T47D (cell line): ENCODE measurements at regions not wholly inside any gene's neighbourhood (a gene's known extent, or its start where the extent isn't known, plus 50 kb on each side); places are given as distances from the start of the nearest gene placed in this dataset.
A peak's percentile ranks its signal among the peaks of the same experiment; 100 is the strongest.

Source experiments
- DNase-seq, 2 experiments: peaks; one replicate each; pipeline versions ENCODE4 v3.0.0 to v3.0.0-alpha.2; 2011 to 2012; ENCODE audit warnings: low read depth in 1 of 2, low spot score in 1 of 2
- JUND ChIP-seq: IDR thresholded peaks from 2 replicates; pipeline ENCODE4 v1.6.1; 2012; ENCODE audit warnings: low read depth
- in situ Hi-C: cut with HindIII; loops from 2 replicates; pipeline ENCODE4 v1.10.0; 2016; ENCODE audit warnings: low sequenced_read_pairs, low pct_unique_long_range_greater_than_20kb

GRCh38 chr6:134840086-134840867 is 109.6 kb downstream of the ALDH8A1 start:
- no peak for TF ChIP-seq JUND
- in situ Hi-C loops, result no loop called here
- no peak for DNase-seq

DNA sequence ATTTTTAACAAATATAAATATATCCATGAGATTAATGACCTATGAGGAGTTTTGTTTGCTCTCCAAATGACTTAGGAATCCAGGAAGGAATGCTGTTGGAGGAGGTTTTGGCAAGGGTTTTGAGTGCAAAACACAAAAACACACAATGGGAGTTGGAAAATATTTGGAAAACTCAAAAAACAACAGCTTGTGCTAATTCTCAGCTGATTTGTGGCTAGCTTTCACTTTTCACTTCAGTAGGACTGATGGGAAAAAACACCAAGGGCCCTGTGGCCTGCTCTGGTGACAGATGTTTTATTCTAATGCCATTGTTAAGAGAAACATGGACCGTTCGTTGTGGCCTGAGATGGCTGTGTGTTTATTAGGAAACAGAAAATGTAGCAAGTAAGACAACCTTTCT is 113.9 kb downstream of the ALDH8A1 start:
- TF ChIP-seq JUND, result no peak
- peak in 1 of 2 experiments; percentile 20 for DNase-seq
- in situ Hi-C loops, result no loop called here

GRCh38 chr6:134830940-134831339 is 119.0 kb downstream of the ALDH8A1 start:
- in situ Hi-C loops, result no loop called here
- no peak for DNase-seq

DNA sequence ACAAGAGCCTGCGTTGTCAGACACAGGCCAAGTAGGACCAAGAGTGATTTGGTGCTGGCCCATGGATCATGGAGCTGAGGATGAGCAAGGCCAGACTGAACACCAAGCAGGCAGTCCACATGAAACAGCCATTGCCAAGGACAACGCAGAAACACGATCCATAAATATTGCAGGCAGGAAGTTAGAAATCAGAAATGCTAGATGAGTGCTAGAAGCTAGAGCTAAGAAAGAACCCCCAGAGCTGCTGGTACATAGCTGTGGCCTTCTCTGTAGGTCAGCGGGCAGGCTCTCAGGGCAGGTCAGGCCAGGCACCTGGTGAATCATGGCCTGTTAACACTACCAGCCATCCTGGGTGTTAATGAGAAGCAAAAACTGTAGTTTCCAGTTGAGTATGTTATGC is 119.7 kb downstream of the ALDH8A1 start:
- in situ Hi-C loops, result no loop called here
- TF ChIP-seq JUND, result no peak
- no peak for DNase-seq

More at GRCh38 chr6:134830940-134831339, 119.0 kb downstream of the ALDH8A1 start:
- TF ChIP-seq JUND, result no peak

- in situ Hi-C loops, result no loop called here
- no peak for DNase-seq
- no peak for TF ChIP-seq JUND
Observed at GRCh38 chr6:134828641-134829040, 121.3 kb downstream of the ALDH8A1 start.

- in situ Hi-C loops, result no loop called here
- no peak for DNase-seq
- TF ChIP-seq JUND, result no peak
Observed at GRCh38 chr6:134826889-134827737, 122.8 kb downstream of the ALDH8A1 start.

- no peak for TF ChIP-seq JUND
- in situ Hi-C loops, result no loop called here
- no peak for DNase-seq
Observed at GRCh38 chr6:134823710-134824034, 126.2 kb downstream of the ALDH8A1 start.

GRCh38 chr6:134822920-134823709 is 126.8 kb downstream of the ALDH8A1 start:
- in situ Hi-C loops, result no loop called here
- DNase-seq, result peak; percentile 37 to 80
- TF ChIP-seq JUND, result no peak

- DNase-seq, result no peak
- no peak for TF ChIP-seq JUND
- in situ Hi-C loops, result no loop called here
Observed at GRCh38 chr6:134821928-134822864, 127.7 kb downstream of the ALDH8A1 start.

GRCh38 chr6:134821397-134821796 is 128.5 kb downstream of the ALDH8A1 start:
- in situ Hi-C loops, result no loop called here
- no peak for TF ChIP-seq JUND
- no peak for DNase-seq

DNA sequence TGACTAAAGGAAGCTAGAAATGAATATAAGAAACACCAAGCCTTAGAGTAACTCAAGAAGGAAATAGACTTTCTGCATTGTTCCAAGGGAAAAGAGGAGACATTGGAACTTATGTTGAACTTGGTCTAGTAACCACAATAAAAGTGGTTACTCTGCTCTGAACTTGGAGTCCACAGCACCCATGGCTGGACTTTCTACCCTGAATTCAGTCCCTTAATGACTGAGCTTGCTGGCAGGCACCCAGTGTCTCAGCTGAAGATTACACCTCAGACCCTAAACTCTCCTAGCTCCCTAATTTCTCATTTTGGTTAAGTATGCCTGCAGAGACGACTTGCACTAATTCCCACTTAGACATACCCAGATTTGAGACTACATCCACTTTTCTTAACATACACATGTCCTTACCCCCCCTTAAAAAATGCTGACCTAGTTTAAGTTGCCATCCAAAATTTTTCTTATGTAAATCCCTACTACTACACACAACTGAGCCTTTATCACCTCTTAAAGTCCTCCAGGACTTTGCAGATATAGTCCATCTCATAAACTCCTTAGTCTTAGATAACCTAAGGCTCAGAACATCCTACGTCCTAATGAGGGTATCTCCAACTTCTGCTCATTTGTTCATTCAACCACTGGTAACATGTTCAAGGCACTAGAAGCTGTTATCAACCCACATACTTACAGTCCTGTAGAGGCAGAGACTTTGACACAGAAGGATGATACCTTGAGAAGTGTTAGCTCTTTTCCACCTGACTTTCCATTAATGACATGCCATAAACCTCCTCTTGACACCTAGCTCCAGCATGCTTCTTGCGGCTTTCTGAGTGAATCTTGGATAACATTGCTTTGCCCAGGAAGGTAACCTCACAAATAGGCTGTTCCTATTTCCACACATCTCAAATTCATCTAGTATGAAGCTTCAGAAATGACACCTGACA is 129.8 kb downstream of the ALDH8A1 start:
- TF ChIP-seq JUND, result no peak
- in situ Hi-C loops, result no loop called here
- DNase-seq, result no peak
